MM.1S (cell line): ENCODE measurements at regions not wholly inside any gene's neighbourhood (a gene's known extent, or its start where the extent isn't known, plus 50 kb on each side); places are given as distances from the start of the nearest gene placed in this dataset.

Experiments used
- DNase-seq: peaks from one replicate; pipeline ENCODE4 v3.0.0-alpha.2; 2015
- H2AFZ ChIP-seq: fragments of 300-600 bp; sonication (generic); 2 replicates; pipeline ENCODE4 v1.6.0; 2016; ENCODE audit warnings: antibody characterized with exemption, low read length
- H3F3A ChIP-seq: fragments of 300-600 bp; sonication (generic); 2 replicates; pipeline ENCODE4 v1.6.1; 2016; ENCODE audit warnings: mild to moderate bottlenecking, antibody characterized with exemption, low read length, moderate library complexity, mixed read lengths; ENCODE audit not compliant: insufficient read depth
- H3K27ac ChIP-seq: fragments of 300-600 bp; sonication (generic); 2 replicates; pipeline ENCODE4 v1.5.1; 2016; ENCODE audit warnings: mild to moderate bottlenecking, low read length
- H3K27me3 ChIP-seq: fragments of 300-600 bp; sonication (generic); replicated peaks from 2 replicates; pipeline ENCODE4 v1.6.0; 2016; ENCODE audit warnings: low read length; ENCODE audit not compliant: insufficient read depth
- H3K36me3 ChIP-seq: fragments of 300-600 bp; sonication (generic); replicated peaks from 2 replicates; pipeline ENCODE4 v1.6.1; 2016; ENCODE audit warnings: mild to moderate bottlenecking, low read length, mixed read lengths; ENCODE audit not compliant: insufficient read depth
- H3K4me1 ChIP-seq: fragments of 300-600 bp; sonication (generic); 2 replicates; pipeline ENCODE4 v1.6.1; 2016; ENCODE audit warnings: low read length, mixed read lengths
- H3K4me2 ChIP-seq: fragments of 300-600 bp; sonication (generic); 2 replicates; pipeline ENCODE4 v1.6.0; 2016; ENCODE audit warnings: low read depth, low read length
- H3K4me3 ChIP-seq: fragments of 300-600 bp; sonication (generic); 2 replicates; pipeline ENCODE4 v1.5.1; 2016; ENCODE audit warnings: low read length, mixed read lengths
- H3K79me2 ChIP-seq: fragments of 300-600 bp; sonication (generic); 2 replicates; pipeline ENCODE4 v1.6.1; 2016; ENCODE audit warnings: mixed run types, low read length, mixed read lengths
- H3K9ac ChIP-seq: fragments of 300-600 bp; sonication (generic); 2 replicates; pipeline ENCODE4 v1.6.1; 2016; ENCODE audit warnings: low read length, mixed read lengths
- H3K9me2 ChIP-seq: fragments of 300-600 bp; sonication (generic); replicated peaks from 2 replicates; pipeline ENCODE4 v1.6.1; 2016; ENCODE audit warnings: mild to moderate bottlenecking, low read length, mixed read lengths; ENCODE audit not compliant: insufficient read depth
- H3K9me3 ChIP-seq: fragments of 300-600 bp; sonication (generic); replicated peaks from 2 replicates; pipeline ENCODE4 v1.6.1; 2016; ENCODE audit warnings: mild to moderate bottlenecking, low read length, mixed read lengths; ENCODE audit not compliant: insufficient read depth
- H4K20me1 ChIP-seq: fragments of 300-600 bp; sonication (generic); 2 replicates; pipeline ENCODE4 v1.6.1; 2016; ENCODE audit warnings: mild to moderate bottlenecking, low read length, moderate library complexity, mixed read lengths; ENCODE audit not compliant: insufficient read depth
- EZH2 ChIP-seq: fragments of 300-600 bp; sonication (generic); optimal IDR thresholded peaks from 2 replicates; pipeline ENCODE3; 2017; ENCODE audit warnings: low read depth, mild to moderate bottlenecking, antibody characterized with exemption, low read length, mixed read lengths
- EZH2phosphoT487 ChIP-seq: fragments of 300-600 bp; sonication (generic); IDR thresholded peaks from 2 replicates; pipeline ENCODE4 v1.6.1; 2018; ENCODE audit warnings: antibody characterized with exemption, low read length
- TF ChIP-seq, protein P1 (sequence below): fragments of 300-600 bp; sonication (generic); IDR thresholded peaks from 2 replicates; pipeline ENCODE4 v1.5.1; 2016; ENCODE audit warnings: antibody characterized with exemption, low read length, mixed read lengths

GRCh38 chr5:91611746-91612145 is 228.6 kb upstream of the ARRDC3 start:
- Histone ChIP-seq H3K79me2 (no peaks in the 10 kb centered on the region), H3K9me3 (no peaks in the 10 kb centered on the region), H3K9ac (no peak overlapping the region), H3K36me3 (no peaks in the 10 kb centered on the region), H3K27me3 (no peaks in the 10 kb centered on the region), H3F3A (no peaks in the 10 kb centered on the region), H3K4me2 (no peak overlapping the region), H3K9me2 (no peaks in the 10 kb centered on the region), H3K4me1 (no peaks in the 10 kb centered on the region), H3K4me3 (no peak overlapping the region), H3K27ac (no peak overlapping the region), H4K20me1 (no peaks in the 10 kb centered on the region), H2AFZ (no peak overlapping the region)
- TF ChIP-seq EZH2 = no peak
- TF ChIP-seq EZH2phosphoT487 = no peak
- TF ChIP-seq, protein P1, sequence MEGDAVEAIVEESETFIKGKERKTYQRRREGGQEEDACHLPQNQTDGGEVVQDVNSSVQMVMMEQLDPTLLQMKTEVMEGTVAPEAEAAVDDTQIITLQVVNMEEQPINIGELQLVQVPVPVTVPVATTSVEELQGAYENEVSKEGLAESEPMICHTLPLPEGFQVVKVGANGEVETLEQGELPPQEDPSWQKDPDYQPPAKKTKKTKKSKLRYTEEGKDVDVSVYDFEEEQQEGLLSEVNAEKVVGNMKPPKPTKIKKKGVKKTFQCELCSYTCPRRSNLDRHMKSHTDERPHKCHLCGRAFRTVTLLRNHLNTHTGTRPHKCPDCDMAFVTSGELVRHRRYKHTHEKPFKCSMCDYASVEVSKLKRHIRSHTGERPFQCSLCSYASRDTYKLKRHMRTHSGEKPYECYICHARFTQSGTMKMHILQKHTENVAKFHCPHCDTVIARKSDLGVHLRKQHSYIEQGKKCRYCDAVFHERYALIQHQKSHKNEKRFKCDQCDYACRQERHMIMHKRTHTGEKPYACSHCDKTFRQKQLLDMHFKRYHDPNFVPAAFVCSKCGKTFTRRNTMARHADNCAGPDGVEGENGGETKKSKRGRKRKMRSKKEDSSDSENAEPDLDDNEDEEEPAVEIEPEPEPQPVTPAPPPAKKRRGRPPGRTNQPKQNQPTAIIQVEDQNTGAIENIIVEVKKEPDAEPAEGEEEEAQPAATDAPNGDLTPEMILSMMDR = no peak
- no peak for DNase-seq

- no peak overlapping the region for H3K4me3 ChIP-seq
- H2AFZ ChIP-seq = no peak overlapping the region
- H3K9ac ChIP-seq = no peak overlapping the region
- no peaks in the 10 kb centered on the region for H3K79me2 ChIP-seq
- H3K9me3 ChIP-seq = no peaks in the 10 kb centered on the region
- H3K4me1 ChIP-seq = no peaks in the 10 kb centered on the region
- DNase-seq = no peak
- no peaks in the 10 kb centered on the region for H3K9me2 ChIP-seq
- no peak overlapping the region for H3K4me2 ChIP-seq
- H3K27me3 ChIP-seq = no peaks in the 10 kb centered on the region
- H3K27ac ChIP-seq = no peak overlapping the region
- H3F3A ChIP-seq = no peaks in the 10 kb centered on the region
- TF ChIP-seq EZH2phosphoT487 (no peak), EZH2 (no peak)
- TF ChIP-seq, protein P1 = no peak
- no peaks in the 10 kb centered on the region for H4K20me1 ChIP-seq
- no peaks in the 10 kb centered on the region for H3K36me3 ChIP-seq
These were observed 224.6 kb upstream of the ARRDC3 start for GRCh38 chr5:91607675-91608074.

DNA sequence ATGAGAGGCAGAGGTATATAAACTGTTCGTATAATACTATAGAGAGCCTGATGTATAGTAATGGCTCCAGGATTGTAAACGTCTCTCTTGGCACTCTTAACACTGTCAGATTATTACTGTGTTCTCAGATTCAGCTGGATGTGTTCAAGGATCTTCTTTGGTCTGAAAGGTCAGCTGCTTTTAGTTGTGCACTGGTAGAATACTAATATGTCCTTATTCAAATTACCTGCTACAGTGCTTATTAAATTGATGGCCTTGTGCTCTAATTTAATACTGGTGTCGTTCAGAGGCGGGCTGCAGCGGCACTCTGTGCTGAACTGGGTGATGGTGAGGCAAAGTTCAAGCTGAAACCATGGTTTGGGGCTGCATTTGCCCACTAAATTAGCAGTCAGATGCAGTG is 216.7 kb upstream of the ARRDC3 start:
- H4K20me1 ChIP-seq = no peaks in the 10 kb centered on the region
- TF ChIP-seq, protein P1 = no peak
- TF ChIP-seq EZH2phosphoT487 = no peak
- no peak for DNase-seq
- no peak overlapping the region for H3K27ac ChIP-seq
- no peaks in the 10 kb centered on the region; the same call in 1 of the 2 replicates for H3K36me3 ChIP-seq
- no peaks in the 10 kb centered on the region for H3F3A ChIP-seq
- H3K9me2 ChIP-seq = no peaks in the 10 kb centered on the region
- H3K9ac ChIP-seq = no peak overlapping the region
- no peaks in the 10 kb centered on the region for H3K27me3 ChIP-seq
- no peak overlapping the region for H3K4me2 ChIP-seq
- no peaks in the 10 kb centered on the region for H3K9me3 ChIP-seq
- no peaks in the 10 kb centered on the region for H3K4me1 ChIP-seq
- no peak overlapping the region for H2AFZ ChIP-seq
- no peaks in the 10 kb centered on the region for H3K79me2 ChIP-seq
- no peak overlapping the region for H3K4me3 ChIP-seq
